Hypothalamus (tissue), 51 donors: ENCODE measurements at regions not wholly inside any gene's neighbourhood (a gene's known extent, or its start where the extent isn't known, plus 50 kb on each side); places are given as distances from the start of the nearest gene placed in this dataset.

Experiments used
- DNase-seq, 51 donors: peaks; one replicate each; lab custom pipeline; 2025; lab: John Stamatoyannopoulos, UW

DNA sequence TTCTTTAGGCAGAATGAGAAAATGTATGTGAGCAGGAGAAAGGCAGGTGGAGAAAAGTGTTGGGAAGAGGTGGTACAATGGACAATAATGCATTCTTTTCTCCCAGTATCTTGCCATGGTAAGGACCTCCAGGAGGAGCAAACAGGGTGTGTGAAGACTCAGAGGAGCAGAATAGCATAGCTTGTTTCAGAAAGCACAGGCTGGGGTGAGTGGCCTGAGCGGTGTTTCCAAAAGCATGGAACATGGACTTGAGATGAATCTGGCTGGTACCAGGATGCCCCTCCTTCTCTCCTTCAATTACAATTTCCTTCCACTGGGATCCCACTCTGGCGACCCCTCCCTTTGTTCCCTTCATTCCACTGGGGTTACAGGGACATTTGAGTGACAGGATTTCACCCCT is 123.4 kb upstream of the TNR start:
- DNase-seq = peak in 1 of 51 donors; percentile 13

DNA sequence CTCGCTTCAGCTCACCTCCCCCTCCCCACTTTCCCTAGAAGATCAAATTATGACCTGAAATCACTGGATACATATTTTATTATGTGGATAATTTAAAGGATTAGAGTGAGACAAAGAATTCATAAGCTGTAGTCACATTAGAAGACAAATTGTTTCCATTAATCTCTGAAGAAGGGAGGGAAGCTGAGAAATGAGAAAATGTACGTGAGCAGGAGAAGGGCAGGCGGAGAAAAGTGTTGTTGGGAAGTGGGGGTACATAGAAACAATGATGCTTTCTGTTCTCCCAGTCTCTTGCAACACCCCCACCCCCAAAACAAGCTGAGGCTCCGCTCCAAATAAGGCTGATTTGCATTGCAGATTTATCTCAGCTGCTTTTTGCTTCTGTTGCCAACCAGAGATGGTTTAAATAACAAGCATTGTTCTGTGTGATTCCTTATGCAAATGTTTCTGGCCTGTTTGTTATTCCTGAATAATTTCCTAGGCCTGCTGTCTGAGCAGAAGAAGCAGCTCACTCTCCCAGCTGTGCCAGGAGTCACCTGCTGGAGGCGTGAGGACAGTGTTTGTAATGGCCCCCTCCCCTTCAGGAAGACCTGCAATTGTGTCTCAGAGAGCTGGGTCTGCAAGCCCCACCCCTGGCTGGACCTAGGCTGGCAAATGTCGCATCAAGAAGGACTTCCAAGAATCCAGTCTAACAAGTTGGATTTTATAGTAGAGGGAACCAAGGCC is 121.8 kb upstream of the TNR start:
- DNase-seq = peak in 44 of 51 donors; percentile 17 to 95 (median 66)

- DNase-seq = peak in 1 of 51 donors; percentile 46
Measured at GRCh38 chr1:175864625-175865024, 121.2 kb upstream of the TNR start.

- peak in 1 of 51 donors; percentile 31 for DNase-seq
Measured at GRCh38 chr1:175864183-175864582, 120.8 kb upstream of the TNR start.

DNA sequence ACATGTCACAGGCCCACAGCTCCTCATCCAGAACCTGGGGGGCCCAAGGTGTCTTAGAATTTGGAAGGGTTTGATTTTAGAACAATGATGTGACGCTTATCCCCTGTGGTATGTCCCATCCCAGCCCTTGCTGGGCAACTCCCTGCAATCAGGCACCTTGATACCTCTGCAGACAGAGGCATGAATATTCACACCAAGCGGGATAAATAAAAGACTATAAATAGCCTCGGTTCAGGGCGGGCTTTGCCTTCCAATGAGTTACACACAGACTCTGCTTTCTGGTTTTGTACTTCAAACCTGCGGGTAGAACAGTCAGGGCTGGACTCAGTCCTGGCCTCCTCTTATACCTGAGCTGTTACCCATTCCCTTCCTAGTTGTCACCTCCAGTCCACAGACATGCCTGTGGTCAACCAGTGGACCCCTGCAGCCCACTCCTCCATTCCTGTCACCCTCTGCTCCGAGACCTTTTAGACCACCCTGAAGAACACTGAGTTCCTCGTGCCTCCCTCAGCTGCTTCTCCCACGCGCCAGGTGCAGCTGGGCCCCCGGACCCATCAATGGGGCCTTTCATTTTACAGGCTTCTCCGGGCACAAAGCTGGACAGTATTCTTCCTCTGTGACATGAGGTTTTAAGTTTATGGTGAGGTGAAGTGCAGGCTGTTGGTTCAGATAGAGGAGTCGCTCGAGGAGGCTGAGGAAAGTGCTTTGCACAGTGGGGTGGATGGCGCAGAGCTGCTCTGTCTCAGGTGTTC is 120.1 kb upstream of the TNR start:
- peak in 26 of 51 donors; percentile 11 to 59 (median 31) for DNase-seq

DNA sequence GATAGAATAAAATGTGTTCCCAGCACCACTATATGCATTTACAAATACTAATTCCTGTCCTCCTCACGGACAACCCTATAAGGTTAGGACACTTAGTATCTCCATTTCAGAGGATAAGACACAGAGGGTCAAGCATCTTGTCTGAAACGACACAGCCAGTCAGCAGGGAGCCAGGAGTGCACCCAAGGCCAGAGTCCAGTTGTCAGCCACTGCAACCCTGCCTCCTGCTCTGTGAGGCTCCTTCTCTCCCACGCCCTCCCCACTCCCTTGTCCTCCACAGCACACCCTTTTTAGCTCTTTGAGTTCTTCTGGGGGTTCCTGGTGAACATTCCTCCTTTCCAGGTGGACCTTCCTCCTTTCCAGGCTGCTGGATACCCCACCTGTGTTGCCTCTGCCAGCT is 119.0 kb upstream of the TNR start:
- DNase-seq = no peak

DNA sequence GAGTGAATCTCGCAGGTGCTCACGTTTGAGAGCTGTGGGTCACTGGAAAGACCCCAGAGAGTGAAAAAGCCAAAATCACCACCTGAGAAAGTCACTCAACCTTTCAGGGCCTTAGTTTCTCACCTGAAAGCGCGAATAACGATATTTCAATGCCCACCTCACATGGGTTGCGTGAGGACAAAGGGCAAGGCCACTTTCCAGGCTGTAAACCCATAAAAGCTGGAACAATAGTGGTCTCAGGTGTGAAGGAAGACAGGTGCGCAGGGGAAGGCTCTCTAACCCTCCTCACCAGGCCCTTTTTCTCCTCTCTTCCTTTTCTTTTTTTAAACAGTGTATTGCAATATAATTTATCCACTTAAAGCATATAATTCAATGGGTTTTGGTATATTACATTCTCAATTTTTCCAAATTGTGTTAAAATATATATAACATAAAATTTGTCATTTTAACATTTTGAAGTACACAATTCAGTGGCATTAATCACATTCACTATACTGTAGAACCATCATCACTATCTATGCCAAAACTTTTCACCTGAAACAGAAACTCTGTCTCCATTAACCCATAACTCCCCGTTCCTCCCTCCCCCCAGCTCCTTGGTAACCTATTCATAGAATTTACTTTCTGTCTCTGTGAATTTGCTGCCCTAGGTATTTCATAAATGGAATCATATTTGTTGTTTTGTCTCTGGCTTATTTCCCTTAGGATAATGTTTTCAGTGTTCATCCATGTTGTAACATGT is 118.4 kb upstream of the TNR start:
- DNase-seq = no peak

GRCh38 chr1:175857756-175858155 is 114.4 kb upstream of the TNR start:
- peak in 34 of 51 donors; percentile 12 to 76 (median 47) for DNase-seq

GRCh38 chr1:175853681-175854080 is 110.3 kb upstream of the TNR start:
- no peak for DNase-seq

DNA sequence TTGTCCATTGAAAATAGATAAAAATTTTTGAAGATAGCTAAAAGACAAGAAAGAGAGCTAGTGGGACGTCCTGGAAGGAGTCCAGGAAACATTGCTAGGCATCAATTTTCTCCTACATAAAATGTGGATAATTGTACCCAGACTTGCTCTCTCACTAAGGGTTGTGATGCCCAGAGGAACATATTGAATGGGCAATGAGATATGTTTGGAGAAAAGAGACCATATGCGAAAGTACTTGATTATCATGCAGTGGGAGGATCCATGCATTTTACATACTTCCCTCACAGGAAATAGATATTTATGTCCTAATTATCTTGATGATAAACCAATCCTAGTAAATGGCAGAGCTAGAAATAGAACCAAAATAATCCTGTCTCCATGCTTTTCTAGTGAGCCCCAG is 108.4 kb upstream of the TNR start:
- DNase-seq = no peak

DNA sequence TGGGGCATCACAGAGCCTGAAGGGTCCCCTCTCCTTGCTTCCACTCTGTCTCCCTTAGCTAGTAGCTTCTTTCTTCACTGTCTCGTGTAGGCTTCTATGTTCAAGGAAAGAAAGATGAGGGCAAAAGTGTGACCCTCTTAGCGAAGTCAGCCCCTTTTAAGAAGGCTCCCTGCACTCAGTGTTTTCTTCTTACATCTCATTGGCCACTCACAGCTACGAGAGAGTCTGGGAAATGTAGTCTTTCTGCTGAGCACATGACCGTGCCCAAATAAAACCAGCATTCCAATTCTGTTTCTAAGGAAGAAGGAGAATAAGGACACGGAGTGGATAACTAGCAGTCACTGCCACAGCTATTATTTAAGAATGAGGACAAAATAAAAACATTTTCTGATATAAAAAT is 104.9 kb upstream of the TNR start:
- DNase-seq = no peak

GRCh38 chr1:175845985-175846384 is 102.6 kb upstream of the TNR start:
- DNase-seq = no peak

GRCh38 chr1:175845338-175845737 is 101.9 kb upstream of the TNR start:
- DNase-seq = no peak

DNA sequence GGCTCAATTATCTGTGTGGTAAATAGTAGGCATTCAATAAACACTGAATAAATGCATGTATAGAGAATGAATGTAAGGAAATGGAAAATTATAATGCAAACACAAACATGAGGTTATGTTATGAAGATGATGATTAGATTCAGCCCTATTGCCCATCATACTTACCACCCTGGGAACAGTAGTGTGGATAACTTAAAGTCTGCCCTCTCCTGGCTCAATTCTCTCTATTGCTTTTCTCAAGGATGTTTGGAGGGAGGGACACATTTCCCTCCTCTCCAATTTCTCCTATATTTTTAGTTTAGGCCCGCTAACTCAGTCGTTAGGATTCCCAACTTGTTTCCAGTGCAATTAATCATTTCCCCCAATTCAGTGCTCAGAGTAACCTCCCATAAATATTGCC is 101.5 kb upstream of the TNR start:
- DNase-seq = no peak

- no peak for DNase-seq
Measured at GRCh38 chr1:175842550-175842949, 99.2 kb upstream of the TNR start.

GRCh38 chr1:175841738-175842187 is 98.4 kb upstream of the TNR start:
- DNase-seq = no peak

DNA sequence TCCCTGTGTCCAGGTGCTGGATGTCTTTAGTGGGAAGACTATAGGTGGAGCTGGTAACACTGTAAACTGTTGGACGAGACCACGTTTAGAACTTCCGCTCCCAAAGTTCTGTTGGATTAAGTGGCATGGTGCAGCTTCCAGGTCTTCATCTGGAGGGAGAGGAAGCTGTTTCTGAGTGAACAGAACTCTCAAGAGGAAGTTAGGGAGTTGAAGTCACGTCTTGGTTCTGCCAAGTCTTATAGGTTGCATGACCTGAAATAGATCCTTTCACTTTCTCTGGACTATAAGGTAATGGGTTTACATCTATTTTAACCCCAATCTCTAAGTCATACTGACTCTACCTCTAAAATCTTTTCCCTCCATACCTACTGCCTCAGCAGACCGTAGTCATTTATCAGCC is 97.4 kb upstream of the TNR start:
- no peak for DNase-seq

DNA sequence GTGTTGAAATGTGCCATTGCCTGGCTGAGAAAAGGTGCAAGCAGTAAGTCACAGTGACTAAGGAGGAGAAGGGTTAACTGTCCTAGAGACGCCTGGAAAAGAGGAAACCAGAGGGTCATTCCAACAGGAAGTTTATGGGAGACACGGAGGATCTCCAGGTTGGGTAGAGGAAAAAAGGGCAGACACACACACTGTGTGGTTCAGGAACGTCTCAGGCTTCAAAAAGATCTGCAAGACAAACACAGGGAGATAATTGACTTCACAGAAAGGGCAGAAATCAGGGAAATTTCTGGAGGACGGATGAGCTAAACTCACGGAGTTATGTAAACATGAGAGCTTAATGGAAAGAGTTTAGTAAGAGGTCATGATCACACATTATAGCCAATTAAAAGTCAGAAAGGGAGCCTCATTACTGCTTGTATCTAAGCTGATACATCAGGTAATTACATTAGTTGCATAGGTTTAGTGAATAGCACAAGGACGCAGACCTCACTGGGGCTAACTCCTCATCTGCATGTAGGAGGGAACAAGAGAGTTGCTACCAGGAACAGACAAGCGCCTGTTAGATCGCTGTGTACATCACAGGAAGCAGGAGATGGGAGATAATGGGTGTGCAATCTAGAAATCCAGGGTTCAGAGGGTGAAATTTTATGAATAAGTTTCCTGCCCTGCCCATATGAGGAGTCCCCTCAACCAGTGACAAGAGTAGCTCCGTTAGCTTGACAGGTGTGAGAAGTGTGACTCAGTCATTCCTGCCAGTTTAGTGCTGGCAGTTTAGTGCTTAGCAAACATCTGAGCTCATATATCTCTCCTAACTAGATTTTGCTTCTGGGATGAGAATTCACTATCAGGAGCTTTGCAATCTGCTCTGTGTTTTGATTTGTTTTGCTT is 96.6 kb upstream of the TNR start:
- no peak for DNase-seq

GRCh38 chr1:175834597-175834996 is 91.2 kb upstream of the TNR start:
- no peak for DNase-seq

GRCh38 chr1:175833951-175834350 is 90.6 kb upstream of the TNR start:
- DNase-seq = no peak
